HG03558 (cell line): ENCODE measurements at regions not wholly inside any gene's neighbourhood (a gene's known extent, or its start where the extent isn't known, plus 50 kb on each side); places are given as distances from the start of the nearest gene placed in this dataset.
"Not testable (repeated sequence)": the region's sequence is repeated elsewhere in the genome, so short reads cannot be mapped to it uniquely, and the experiment has no call there.

Experiments used
- ATAC-seq: cut with Tn5 transposase; IDR thresholded peaks from one replicate; pipeline ENCODE4 v1.9.1; 2021; ENCODE audit warnings: moderate number of reproducible peaks; ENCODE audit not compliant: unreplicated experiment; ENCODE audit errors: extremely low read depth

GRCh38 chr6:145546265-145546664 is 189.1 kb downstream of the EPM2A start:
- no peak for ATAC-seq

- no peak for ATAC-seq
These were observed 187.6 kb downstream of the EPM2A start for GRCh38 chr6:145547594-145548335.

- ATAC-seq, result no peak
These were observed 186.2 kb downstream of the EPM2A start for GRCh38 chr6:145548933-145549648.

- no peak for ATAC-seq
These were observed 184.2 kb downstream of the EPM2A start for GRCh38 chr6:145551164-145551563.

GRCh38 chr6:145555084-145555483 is 180.2 kb downstream of the EPM2A start:
- ATAC-seq, result no peak

GRCh38 chr6:145557474-145557873 is 177.8 kb downstream of the EPM2A start:
- no peak for ATAC-seq

GRCh38 chr6:145559836-145560235 is 175.5 kb downstream of the EPM2A start:
- ATAC-seq, result no peak

- ATAC-seq, result no peak
These were observed 173.9 kb downstream of the EPM2A start for GRCh38 chr6:145561095-145562072.

- no peak for ATAC-seq
These were observed 172.3 kb downstream of the EPM2A start for GRCh38 chr6:145562771-145563615.

- no peak for ATAC-seq
These were observed 170.8 kb downstream of the EPM2A start for GRCh38 chr6:145564553-145564952.

- no peak for ATAC-seq
These were observed 167.6 kb downstream of the EPM2A start for GRCh38 chr6:145567684-145568252.

- no peak for ATAC-seq
These were observed 166.2 kb downstream of the EPM2A start for GRCh38 chr6:145569140-145569539.

- ATAC-seq, result not testable (repeated sequence)
These were observed 165.0 kb downstream of the EPM2A start for GRCh38 chr6:145570336-145570735.

- ATAC-seq, result not testable (repeated sequence)
These were observed 161.1 kb downstream of the EPM2A start for GRCh38 chr6:145574269-145574668.
